H1 (cell line): ENCODE measurements at regions not wholly inside any gene's neighbourhood (a gene's known extent, or its start where the extent isn't known, plus 50 kb on each side); places are given as distances from the start of the nearest gene placed in this dataset.

Experiments used
- CTCF ChIA-PET: fragments of 300-600 bp; sonication (Branson Sonifier 250); formaldehyde crosslinking; loops from one replicate; lab custom pipeline; 2021; ENCODE audit not compliant: partially characterized antibody; lab: Charles Lee
- POLR2A ChIA-PET: fragments of 300-600 bp; sonication (Branson Sonifier 250); formaldehyde crosslinking; loops from one replicate; lab custom pipeline; 2021; ENCODE audit warnings: inconsistent platforms; ENCODE audit not compliant: partially characterized antibody; lab: Charles Lee
- DNase-seq, 2 experiments: peaks; one replicate each; pipeline versions ENCODE4 v3.0.0 to v3.0.0-alpha.2; 2010 to 2022; ENCODE audit warnings: low spot score in 2 of 2, low read depth in 1 of 2, mixed read lengths in 1 of 2
- FAIRE-seq: peaks from 2 replicates; lab custom pipeline; 2011; peaks lifted over from hg19 to GRCh38; lab: Jason Lieb, UNC
- H2AFZ ChIP-seq: 2 replicates; pipeline ENCODE4 v1.8.1; 2012; ENCODE audit warnings: low read length, inconsistent platforms
- H2AK5ac ChIP-seq: 2 replicates; pipeline ENCODE4 v1.6.1; 2013; ENCODE audit warnings: low read depth, low read length
- H2BK120ac ChIP-seq: replicated peaks from 2 replicates; pipeline ENCODE3; 2013; ENCODE audit warnings: low read depth, low read length, inconsistent platforms
- H2BK12ac ChIP-seq: 2 replicates; pipeline ENCODE4 v1.6.1; 2013; ENCODE audit warnings: low read depth, low read length
- H2BK15ac ChIP-seq: 2 replicates; pipeline ENCODE4 v1.6.1; 2013; ENCODE audit warnings: low read length
- H2BK20ac ChIP-seq: 2 replicates; pipeline ENCODE4 v1.6.1; 2013; ENCODE audit warnings: low read length
- H2BK5ac ChIP-seq: 2 replicates; pipeline ENCODE4 v1.6.1; 2013; ENCODE audit warnings: low read depth, low read length
- H3K14ac ChIP-seq: 2 replicates; pipeline ENCODE4 v1.6.1; 2013; ENCODE audit warnings: inconsistent platforms; ENCODE audit not compliant: insufficient read length
- H3K18ac ChIP-seq: 2 replicates; pipeline ENCODE4 v1.6.1; 2013; ENCODE audit warnings: low read length; ENCODE audit errors: extremely low read depth
- H3K23ac ChIP-seq: 2 replicates; pipeline ENCODE4 v1.6.1; 2013; ENCODE audit warnings: inconsistent platforms; ENCODE audit not compliant: insufficient read length
- H3K23me2 ChIP-seq: 2 replicates; pipeline ENCODE4 v1.6.1; 2013; ENCODE audit warnings: low read depth, low read length
- H3K27ac ChIP-seq: 2 replicates; pipeline ENCODE4 v1.6.1; 2011; ENCODE audit warnings: low read depth, low read length, inconsistent platforms
- H3K27me3 ChIP-seq, 4 experiments: replicated peaks in 1 of 4; 1 replicate in 1 of 4; 2 replicates in 3 of 4; pipeline versions ENCODE4 v1.6.1 to v1.8.1; 2011 to 2013; ENCODE audit warnings: low read length in 3 of 4, mild to moderate bottlenecking in 3 of 4, inconsistent platforms in 2 of 4, mixed read lengths in 2 of 4, moderate library complexity in 1 of 4; ENCODE audit not compliant: control insufficient read depth in 3 of 4, insufficient read depth in 3 of 4; ENCODE audit errors: extremely low read depth in 1 of 4
- H3K36me3 ChIP-seq, 4 experiments: 2 replicates each; pipeline versions ENCODE4 v1.6.1 to v1.8.1; 2011 to 2013; ENCODE audit warnings: mild to moderate bottlenecking in 4 of 4, low read length in 3 of 4, moderate library complexity in 2 of 4, control low read depth in 1 of 4, inconsistent platforms in 1 of 4; ENCODE audit not compliant: insufficient read depth in 4 of 4, control insufficient read depth in 2 of 4
- H3K4ac ChIP-seq: replicated peaks from 2 replicates; pipeline ENCODE3; 2013; ENCODE audit warnings: low read length, low read depth, mixed read lengths, inconsistent platforms; ENCODE audit not compliant: insufficient read length
- H3K4me1 ChIP-seq, 4 experiments: replicated peaks in 1 of 4; 1 replicate in 1 of 4; 2 replicates in 3 of 4; pipeline versions ENCODE4 v1.6.1 to v1.8.1; 2011 to 2013; ENCODE audit warnings: low read length in 3 of 4, inconsistent platforms in 2 of 4, mixed read lengths in 1 of 4; ENCODE audit not compliant: insufficient read depth in 4 of 4, control insufficient read depth in 3 of 4
- H3K4me2 ChIP-seq, 2 experiments: 2 replicates each; pipeline versions ENCODE4 v1.6.1 to v1.8.1; 2011 to 2013; ENCODE audit warnings: low read depth in 2 of 2, low read length in 2 of 2, control low read depth in 1 of 2, inconsistent platforms in 1 of 2, mild to moderate bottlenecking in 1 of 2; ENCODE audit not compliant: insufficient read depth in 1 of 2
- H3K4me3 ChIP-seq, 4 experiments: fragments of 200-600, 300-600 bp in 1 of 4; sonication (generic), shearing (Covaris generic), sonication (Bioruptor Twin) in 1 of 4; 2 replicates each; pipeline versions ENCODE4 v1.5.1 to v1.8.1; 2011 to 2016; ENCODE audit warnings: low read length in 4 of 4, low read depth in 3 of 4, control low read depth in 2 of 4, inconsistent platforms in 2 of 4, mild to moderate bottlenecking in 2 of 4, mixed read lengths in 1 of 4, moderate library complexity in 1 of 4; ENCODE audit not compliant: insufficient read depth in 2 of 4; ENCODE audit errors: extremely low read depth in 1 of 4
- H3K56ac ChIP-seq: replicated peaks from 2 replicates; pipeline ENCODE3; 2013; ENCODE audit warnings: low read depth, mild to moderate bottlenecking, mixed read lengths, low read length, inconsistent platforms; ENCODE audit not compliant: insufficient read length
- H3K79me1 ChIP-seq: 2 replicates; pipeline ENCODE4 v1.6.1; 2013; ENCODE audit warnings: low read depth, low read length, control low read depth
- H3K79me2 ChIP-seq, 2 experiments: 2 replicates each; pipeline versions ENCODE4 v1.6.1 to v1.8.1; 2012 to 2013; ENCODE audit warnings: low read length in 2 of 2, mild to moderate bottlenecking in 2 of 2, inconsistent platforms in 1 of 2; ENCODE audit not compliant: insufficient read depth in 2 of 2, control insufficient read depth in 1 of 2
- H3K9ac ChIP-seq, 4 experiments: replicated peaks in 1 of 4; 1 replicate in 1 of 4; 2 replicates in 3 of 4; pipeline versions ENCODE4 v1.6.1 to v1.8.1; 2011 to 2013; ENCODE audit warnings: low read depth in 3 of 4, low read length in 3 of 4, control low read depth in 2 of 4, mild to moderate bottlenecking in 2 of 4, moderate library complexity in 2 of 4, inconsistent platforms in 1 of 4; ENCODE audit errors: extremely low read depth in 1 of 4
- H3K9me3 ChIP-seq, 2 experiments: 2 replicates each; pipeline versions ENCODE4 v1.6.1 to v1.8.1; 2012 to 2013; ENCODE audit warnings: mild to moderate bottlenecking in 2 of 2, moderate library complexity in 2 of 2, control low read depth in 1 of 2, inconsistent platforms in 1 of 2, low read depth in 1 of 2, low read length in 1 of 2, mixed read lengths in 1 of 2; ENCODE audit not compliant: insufficient read depth in 2 of 2
- H4K20me1 ChIP-seq, 2 experiments: replicated peaks in 1 of 2; 2 replicates each; pipeline versions ENCODE3 to v1.8.1; 2011 to 2013; ENCODE audit warnings: inconsistent platforms in 2 of 2, low read length in 2 of 2, mild to moderate bottlenecking in 1 of 2; ENCODE audit not compliant: insufficient read depth in 2 of 2, control insufficient read depth in 1 of 2
- H4K5ac ChIP-seq: 2 replicates; pipeline ENCODE4 v1.6.1; 2013; ENCODE audit warnings: low read length, low read depth, mixed read lengths, inconsistent platforms; ENCODE audit not compliant: insufficient read length
- H4K8ac ChIP-seq: 2 replicates; pipeline ENCODE4 v1.8.0; 2013; ENCODE audit warnings: mild to moderate bottlenecking, moderate library complexity, low read length, inconsistent platforms; ENCODE audit not compliant: insufficient read depth; ENCODE audit errors: extremely low read depth
- H4K91ac ChIP-seq: replicated peaks from 2 replicates; pipeline ENCODE3; 2013; ENCODE audit warnings: low read length, mixed read lengths, inconsistent platforms; ENCODE audit not compliant: insufficient read length
- ATF2 ChIP-seq: IDR thresholded peaks from 2 replicates; pipeline ENCODE4 v1.6.1; 2012; ENCODE audit warnings: low read length, inconsistent platforms
- BRCA1 ChIP-seq: IDR thresholded peaks from 2 replicates; pipeline ENCODE4 v1.6.1; 2012; ENCODE audit warnings: low read depth, low read length, improper control_type of control experiment
- CEBPB ChIP-seq: IDR thresholded peaks from 2 replicates; pipeline ENCODE4 v1.6.1; 2012; ENCODE audit warnings: low read depth, low read length
- EGR1 ChIP-seq: IDR thresholded peaks from 2 replicates; pipeline ENCODE4 v1.6.1; 2011; ENCODE audit warnings: low read depth, low read length, borderline replicate concordance
- EZH2 ChIP-seq: fragments of 200-600 bp; sonication (generic); IDR thresholded peaks from 2 replicates; pipeline ENCODE4 v1.7.1; 2012; ENCODE audit warnings: low read depth, mild to moderate bottlenecking, moderate library complexity, low read length, inconsistent platforms; ENCODE audit not compliant: severe bottlenecking
- HDAC2 ChIP-seq, 2 experiments: fragments of 300-600 bp in 1 of 2; sonication (generic) in 1 of 2; IDR thresholded peaks; 2 replicates each; pipeline ENCODE4 v1.6.1; 2011 to 2012; ENCODE audit warnings: low read depth in 2 of 2, low read length in 2 of 2, mild to moderate bottlenecking in 2 of 2, moderate library complexity in 2 of 2, borderline replicate concordance in 1 of 2, inconsistent platforms in 1 of 2
- JUND ChIP-seq: IDR thresholded peaks from 2 replicates; pipeline ENCODE4 v1.6.1; 2011; ENCODE audit warnings: mild to moderate bottlenecking, improper control_type of control experiment, low read length
- SAP30 ChIP-seq: fragments of 300-600 bp; sonication (generic); IDR thresholded peaks from 2 replicates; pipeline ENCODE4 v1.7.1; 2012; ENCODE audit warnings: low read length, moderate library complexity, mild to moderate bottlenecking, inconsistent platforms; ENCODE audit not compliant: insufficient read depth, insufficient replicate concordance
- TAF7 ChIP-seq: optimal IDR thresholded peaks from 2 replicates; pipeline ENCODE3; 2011; ENCODE audit warnings: low read depth, mild to moderate bottlenecking, inconsistent platforms, low read length, moderate library complexity, borderline replicate concordance
- YY1 ChIP-seq: IDR thresholded peaks from 2 replicates; pipeline ENCODE4 v1.6.1; 2011; ENCODE audit warnings: low read depth, mild to moderate bottlenecking, low read length
- WGBS, 2 experiments: shearing (Covaris generic) in 1 of 2; methylation state at CpG; one replicate each; pipeline versions ENCODE4 v1.1.6 to v1.1.7; 2013 to 2015; ENCODE audit warnings: low lambda C conversion rate in 2 of 2, mixed read lengths in 2 of 2, inconsistent platforms in 1 of 2, low coverage in 1 of 2, missing lambda C conversion rate in 1 of 2; ENCODE audit not compliant: insufficient replicate concordance in 2 of 2, insufficient coverage in 1 of 2, insufficient read length in 1 of 2; ENCODE audit errors: extremely low coverage in 1 of 2, missing lambda C conversion rate in 1 of 2; 5-methylcytosine and 5-hydroxymethylcytosine counted together

- Histone ChIP-seq H2BK20ac (no peak overlapping the region), H3K36me3 (no peaks in the 10 kb centered on the region), H4K91ac (no peak overlapping the region), H3K4me1 (no peaks in the 10 kb centered on the region), H3K23ac (no peak overlapping the region), H3K79me1 (no peaks in the 10 kb centered on the region), H4K5ac (no peak overlapping the region), H3K4ac (no peak overlapping the region), H3K9ac (no peak overlapping the region), H4K8ac (no peak overlapping the region), H2BK12ac (no peak overlapping the region), H3K4me3 (no peak overlapping the region), H3K4me2 (no peak overlapping the region), H2AFZ (no peak overlapping the region), H3K27me3 (no peaks in the 10 kb centered on the region), H2BK5ac (no peak overlapping the region), H3K56ac (no peak overlapping the region), H3K79me2 (no peaks in the 10 kb centered on the region), H4K20me1 (no peaks in the 10 kb centered on the region), H2AK5ac (no peak overlapping the region), H3K14ac (no peak overlapping the region), H2BK15ac (no peak overlapping the region), H3K27ac (no peak overlapping the region), H3K18ac (no peak overlapping the region), H3K9me3 (no peaks in the 10 kb centered on the region; a peak in 1 of 4 replicates), H2BK120ac (no peak overlapping the region), H3K23me2 (no peaks in the 10 kb centered on the region)
- no peak for DNase-seq
- POLR2A ChIA-PET: no interaction called here
- FAIRE-seq: no peak
- 91% methylated on average over 16 of the region's 16 CpGs; no CpG with 5 or more reads in 1 of the 2 experiments for WGBS, 2 experiments
- CTCF ChIA-PET: no interaction called here
- no peak for TF ChIP-seq BRCA1
- TF ChIP-seq JUND: no peak
- TF ChIP-seq EZH2: no peak
- no peak for TF ChIP-seq SAP30
- TF ChIP-seq ATF2: no peak
- no peak for TF ChIP-seq YY1
- no peak for TF ChIP-seq TAF7
- TF ChIP-seq HDAC2 (IDR thresholded peaks at IDR 0.05; ENCODE audit: borderline replicate concordance in 1 of 2, low read depth in 2 of 2, low read length in 2 of 2): no peak
- no peak for TF ChIP-seq CEBPB
- TF ChIP-seq EGR1: no peak
Measured at GRCh38 chr18:78479443-78479842, 500.2 kb upstream of the SALL3 start.
